Breast epithelium (tissue), 4 donors: ENCODE measurements at regions not wholly inside any gene's neighbourhood (a gene's known extent, or its start where the extent isn't known, plus 50 kb on each side); places are given as distances from the start of the nearest gene placed in this dataset.

ENCODE experiments used
- DNase-seq, 2 donors: peaks; one replicate each; pipeline ENCODE4 v3.0.0-alpha.2; 2019; ENCODE audit warnings: low spot score in 2 of 2
- H3K27ac ChIP-seq, 2 donors: fragments of 200-600 bp; sonication (generic) in 1 of 2; one replicate each; pipeline ENCODE4 v1.5.1; 2016 to 2019; ENCODE audit warnings: mild to moderate bottlenecking in 1 of 2
- H3K27me3 ChIP-seq, 2 donors: fragments of 200-600 bp; sonication (generic) in 1 of 2; one replicate each; pipeline versions ENCODE4 v1.5.1 to v1.6.0; 2017 to 2019; ENCODE audit warnings: control low read depth in 1 of 2, mild to moderate bottlenecking in 1 of 2
- H3K36me3 ChIP-seq: fragments of 200-600 bp; one replicate; pipeline ENCODE4 v1.5.1; 2019
- H3K4me1 ChIP-seq, 2 donors: fragments of 200-600 bp; sonication (generic); one replicate each; pipeline ENCODE4 v1.5.1; 2016 to 2019; ENCODE audit warnings: control low read depth in 1 of 2
- H3K4me3 ChIP-seq, 3 donors: fragments of 200-600 bp; sonication (generic); 1 replicate in 2 of 3; 2 replicates in 1 of 3; pipeline ENCODE4 v1.5.1; 2016 to 2019; ENCODE audit warnings: mild to moderate bottlenecking in 3 of 3, moderate library complexity in 2 of 3
- H3K9me3 ChIP-seq, 2 donors: fragments of 200-600 bp; sonication (generic) in 1 of 2; one replicate each; pipeline ENCODE4 v1.5.1; 2016 to 2019; ENCODE audit warnings: control low read depth in 1 of 2
- POLR2A ChIP-seq: fragments of 450-650 bp; IDR thresholded peaks from one replicate; pipeline ENCODE4 v1.6.1; 2016; ENCODE audit warnings: antibody characterized with exemption, mild to moderate bottlenecking, moderate library complexity
- POLR2AphosphoS5 ChIP-seq, 3 donors: sonication (generic); formaldehyde crosslinking; IDR thresholded peaks; one replicate each; pipeline ENCODE4 v1.6.1; 2017; ENCODE audit warnings: antibody characterized with exemption in 3 of 3
- intact Hi-C: fragments of 100-400 bp; cut with DNase I; formaldehyde crosslinking; loops from one replicate; pipeline ENCODE4 v1.15.1; 2023; ENCODE audit warnings: low total_unique reads
- TF ChIP-seq, protein P1 (sequence below), 3 donors: fragments of 450-650 bp; IDR thresholded peaks; one replicate each; pipeline ENCODE4 v1.5.1; 2016 to 2017; ENCODE audit warnings: antibody characterized with exemption in 3 of 3, mild to moderate bottlenecking in 3 of 3, moderate library complexity in 3 of 3

DNA sequence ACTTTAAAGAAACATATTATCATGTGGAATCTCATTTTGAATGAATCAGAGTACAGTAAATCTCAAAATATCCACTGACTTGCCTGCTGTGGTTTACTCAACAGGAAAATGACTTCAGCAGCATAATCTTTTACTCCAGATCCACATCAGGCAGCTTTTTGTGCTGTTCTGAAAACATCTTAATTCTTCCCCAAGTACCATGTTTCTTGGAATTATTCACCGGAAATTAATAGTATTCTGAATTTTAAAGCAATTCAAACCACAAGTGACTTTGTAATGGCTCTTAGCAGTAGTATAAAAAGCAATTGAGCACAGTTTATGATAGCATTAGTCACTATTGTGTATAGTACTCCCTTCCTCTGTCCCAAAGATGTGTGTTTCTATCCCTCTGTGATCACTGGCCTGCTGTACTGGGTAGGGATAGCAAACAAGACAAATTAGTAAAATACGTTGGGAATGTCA is 64.2 kb upstream of the ERRFI1 start:
- DNase-seq = no peak
- intact Hi-C loops = no loop called here
- H3K4me3 ChIP-seq = no peak overlapping the region
- H3K9me3 ChIP-seq = no peaks in the 10 kb centered on the region
- no peaks in the 10 kb centered on the region for H3K36me3 ChIP-seq
- TF ChIP-seq, protein P1, sequence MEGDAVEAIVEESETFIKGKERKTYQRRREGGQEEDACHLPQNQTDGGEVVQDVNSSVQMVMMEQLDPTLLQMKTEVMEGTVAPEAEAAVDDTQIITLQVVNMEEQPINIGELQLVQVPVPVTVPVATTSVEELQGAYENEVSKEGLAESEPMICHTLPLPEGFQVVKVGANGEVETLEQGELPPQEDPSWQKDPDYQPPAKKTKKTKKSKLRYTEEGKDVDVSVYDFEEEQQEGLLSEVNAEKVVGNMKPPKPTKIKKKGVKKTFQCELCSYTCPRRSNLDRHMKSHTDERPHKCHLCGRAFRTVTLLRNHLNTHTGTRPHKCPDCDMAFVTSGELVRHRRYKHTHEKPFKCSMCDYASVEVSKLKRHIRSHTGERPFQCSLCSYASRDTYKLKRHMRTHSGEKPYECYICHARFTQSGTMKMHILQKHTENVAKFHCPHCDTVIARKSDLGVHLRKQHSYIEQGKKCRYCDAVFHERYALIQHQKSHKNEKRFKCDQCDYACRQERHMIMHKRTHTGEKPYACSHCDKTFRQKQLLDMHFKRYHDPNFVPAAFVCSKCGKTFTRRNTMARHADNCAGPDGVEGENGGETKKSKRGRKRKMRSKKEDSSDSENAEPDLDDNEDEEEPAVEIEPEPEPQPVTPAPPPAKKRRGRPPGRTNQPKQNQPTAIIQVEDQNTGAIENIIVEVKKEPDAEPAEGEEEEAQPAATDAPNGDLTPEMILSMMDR (IDR thresholded peaks at IDR 0.05) = no peak
- TF ChIP-seq POLR2AphosphoS5 (IDR thresholded peaks at IDR 0.05) (no peak), POLR2A (no peak)
- no peaks in the 10 kb centered on the region for H3K27me3 ChIP-seq
- H3K27ac ChIP-seq = peak overlapping the region; percentile 52 to 56
- H3K4me1 ChIP-seq = no peaks in the 10 kb centered on the region

DNA sequence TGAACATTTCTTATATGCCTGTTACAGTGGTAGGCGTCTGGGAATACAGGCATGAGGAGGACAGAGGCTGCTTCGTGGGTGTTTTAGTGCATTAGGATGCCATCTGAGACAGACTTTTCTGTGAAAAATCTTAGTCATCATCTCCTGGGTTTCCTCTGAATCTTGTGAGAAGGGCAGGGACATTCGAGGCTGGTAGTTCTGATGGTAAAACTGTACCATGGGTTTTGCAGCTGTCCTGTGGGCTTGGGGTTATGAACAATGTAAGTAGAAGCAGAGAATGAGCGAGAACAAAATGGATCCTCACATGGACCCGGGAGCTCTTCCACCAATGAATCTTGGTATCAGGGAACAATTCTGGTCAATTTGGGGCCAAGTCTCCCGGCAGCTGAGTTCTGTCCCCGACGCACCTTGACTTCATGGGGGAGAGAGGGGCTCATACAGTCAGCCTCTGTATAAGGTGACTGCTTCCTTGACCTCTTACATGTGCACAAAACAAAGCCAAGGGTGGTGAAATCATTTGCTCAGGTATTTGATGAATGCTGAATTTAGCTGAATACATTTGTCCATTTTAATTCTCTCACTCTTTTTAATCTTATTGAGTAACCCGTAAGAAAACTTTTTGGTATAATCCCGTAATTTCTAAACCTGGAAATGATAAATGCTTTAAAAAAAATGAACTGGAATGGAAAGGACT is 63.6 kb upstream of the ERRFI1 start:
- no peaks in the 10 kb centered on the region for H3K36me3 ChIP-seq
- H3K27ac ChIP-seq = no peak overlapping the region
- intact Hi-C loops = no loop called here
- no peaks in the 10 kb centered on the region for H3K27me3 ChIP-seq
- H3K9me3 ChIP-seq = no peaks in the 10 kb centered on the region
- DNase-seq = no peak
- H3K4me1 ChIP-seq = no peaks in the 10 kb centered on the region
- no peak overlapping the region for H3K4me3 ChIP-seq
- TF ChIP-seq, protein P1 (IDR thresholded peaks at IDR 0.05) = no peak
- TF ChIP-seq POLR2A = no peak
- no peak for TF ChIP-seq POLR2AphosphoS5 (IDR thresholded peaks at IDR 0.05)

DNA sequence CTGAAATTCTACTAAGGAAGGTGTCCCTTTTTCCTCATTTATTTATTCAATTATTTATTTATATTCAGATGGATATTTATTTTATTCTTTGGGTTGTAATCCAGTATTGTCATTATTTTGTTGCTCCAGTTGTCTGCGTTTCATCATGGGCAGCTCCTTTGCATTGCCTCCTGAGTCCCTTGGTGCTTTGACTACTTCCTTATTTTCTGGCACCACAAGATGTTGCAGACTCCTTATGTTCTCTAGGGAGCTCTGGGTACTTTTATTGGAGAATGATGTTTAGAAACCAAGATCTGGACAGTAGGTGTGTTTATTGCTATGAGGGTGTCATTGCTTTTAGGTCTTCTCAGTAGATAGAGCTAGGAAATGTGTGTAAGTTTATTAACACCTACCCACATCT is 59.9 kb upstream of the ERRFI1 start:
- Histone ChIP-seq H3K4me3 (no peak overlapping the region), H3K27ac (no peak overlapping the region), H3K4me1 (no peaks in the 10 kb centered on the region), H3K9me3 (no peaks in the 10 kb centered on the region), H3K27me3 (no peaks in the 10 kb centered on the region), H3K36me3 (no peaks in the 10 kb centered on the region)
- intact Hi-C loops = no loop called here
- TF ChIP-seq, protein P1 (IDR thresholded peaks at IDR 0.05) = no peak
- TF ChIP-seq POLR2A (no peak), POLR2AphosphoS5 (IDR thresholded peaks at IDR 0.05) (no peak)
- no peak for DNase-seq

DNA sequence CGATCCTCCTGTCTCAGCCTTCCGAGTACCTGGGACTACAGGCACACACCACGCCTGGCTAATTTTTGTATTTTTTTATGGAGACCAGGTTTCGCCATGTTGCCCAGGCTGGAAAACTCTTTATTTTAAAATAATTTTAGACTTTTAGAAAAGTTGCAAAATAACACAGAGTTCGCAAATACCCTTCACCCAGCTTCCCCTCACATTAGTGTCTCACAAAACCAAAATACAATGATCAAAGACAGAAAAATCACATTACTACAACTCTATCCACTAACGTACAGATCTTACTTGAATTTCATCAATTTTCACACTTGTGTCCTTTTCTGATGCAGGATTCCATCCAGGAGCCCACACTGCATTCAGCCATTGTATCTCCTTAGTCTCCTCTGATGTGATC is 58.8 kb upstream of the ERRFI1 start:
- TF ChIP-seq POLR2A = no peak
- no peaks in the 10 kb centered on the region for H3K36me3 ChIP-seq
- no peak for DNase-seq
- H3K9me3 ChIP-seq = no peaks in the 10 kb centered on the region
- H3K27ac ChIP-seq = no peak overlapping the region
- intact Hi-C loops = no loop called here
- no peaks in the 10 kb centered on the region for H3K27me3 ChIP-seq
- no peaks in the 10 kb centered on the region for H3K4me1 ChIP-seq
- H3K4me3 ChIP-seq = no peak overlapping the region

DNA sequence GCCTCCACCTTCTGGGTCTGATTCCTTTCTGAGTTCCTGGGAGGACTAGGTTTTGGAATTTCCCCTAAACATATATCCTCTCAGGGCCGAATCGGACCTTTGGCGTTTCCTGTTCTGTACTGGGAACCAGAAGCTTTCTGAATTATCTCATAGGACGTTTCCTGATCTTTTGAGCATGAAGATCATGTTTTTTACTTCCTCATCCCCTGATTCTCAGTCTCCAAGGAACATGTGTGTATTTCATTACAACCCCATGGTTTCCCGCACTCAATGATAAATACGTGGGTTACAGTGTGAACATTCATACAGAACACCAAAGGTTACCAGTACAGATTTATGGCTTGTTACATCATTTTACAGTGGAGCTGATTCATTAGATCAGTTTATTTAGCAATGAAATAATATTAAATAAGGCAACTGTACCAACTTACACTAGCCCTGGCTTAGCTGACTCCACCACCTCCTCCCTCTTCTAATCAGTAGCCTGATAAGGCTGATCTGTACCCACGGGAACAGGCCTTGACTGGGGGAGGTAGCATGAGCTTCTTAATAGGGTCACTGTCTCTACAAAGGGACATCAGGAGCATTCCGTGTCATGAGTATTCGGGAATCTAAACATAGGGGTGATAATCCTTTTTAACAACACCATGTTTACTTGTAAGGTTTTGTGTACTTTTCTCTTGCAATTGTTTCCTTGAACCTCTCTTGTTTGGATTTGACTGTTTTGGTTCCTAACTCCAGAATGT is 57.8 kb upstream of the ERRFI1 start:
- Histone ChIP-seq H3K36me3 (no peaks in the 10 kb centered on the region), H3K4me1 (no peaks in the 10 kb centered on the region), H3K4me3 (no peak overlapping the region), H3K9me3 (no peaks in the 10 kb centered on the region), H3K27ac (peak overlapping the region; percentile 23 to 29), H3K27me3 (no peaks in the 10 kb centered on the region)
- DNase-seq = no peak
- no peak for TF ChIP-seq POLR2AphosphoS5 (IDR thresholded peaks at IDR 0.05)
- no peak for TF ChIP-seq POLR2A
- intact Hi-C loops = no loop called here

DNA sequence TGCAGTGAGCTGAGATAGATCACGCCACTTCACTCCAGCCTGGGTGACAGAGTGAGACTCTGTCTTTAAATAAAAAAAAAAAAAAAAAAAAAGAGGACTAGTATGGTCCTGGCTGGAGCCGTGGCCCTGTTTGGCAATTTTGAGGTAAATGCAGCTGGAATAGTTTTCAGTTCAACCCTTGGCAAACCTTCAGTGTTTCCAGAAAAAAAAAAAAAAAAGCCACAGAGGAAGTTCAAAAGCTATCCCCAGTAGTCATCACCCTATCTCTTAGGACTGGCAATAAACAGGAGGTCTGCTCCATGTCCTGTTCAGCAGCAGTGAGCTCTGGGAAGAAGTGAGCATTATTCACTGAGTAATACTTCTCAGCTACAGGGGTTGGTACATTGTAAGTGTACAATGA is 56.8 kb upstream of the ERRFI1 start:
- DNase-seq = no peak
- Histone ChIP-seq H3K4me3 (no peak overlapping the region), H3K36me3 (no peaks in the 10 kb centered on the region), H3K27me3 (no peaks in the 10 kb centered on the region), H3K9me3 (no peaks in the 10 kb centered on the region), H3K4me1 (peaks cover 2 to 3% of the 10 kb centered on the region in 2 donors), H3K27ac (no peak overlapping the region)
- TF ChIP-seq POLR2A (no peak), POLR2AphosphoS5 (IDR thresholded peaks at IDR 0.05) (no peak)
- TF ChIP-seq, protein P1 (IDR thresholded peaks at IDR 0.05) = no peak
- intact Hi-C loops = no loop called here
